OCI-LY7 (cell line): ENCODE measurements at regions not wholly inside any gene's neighbourhood (a gene's known extent, or its start where the extent isn't known, plus 50 kb on each side); places are given as distances from the start of the nearest gene placed in this dataset.

Experiments
- BruUV-seq: library from RNA; stranded (reverse); fragments of 400-500 nt; replicated peaks from 2 replicates; lab custom pipeline; 2021; lab: Mats Ljungman, UMichigan
- CTCF ChIA-PET: fragments of 300-600 bp; sonication (Branson Sonifier 250); formaldehyde crosslinking; loops from one replicate; lab custom pipeline; 2022; ENCODE audit warnings: antibody characterized with exemption; ENCODE audit not compliant: unreplicated experiment; lab: Charles Lee
- POLR2A ChIA-PET: fragments of 300-600 bp; sonication (Branson Sonifier 250); formaldehyde crosslinking; loops from one replicate; lab custom pipeline; 2022; ENCODE audit warnings: antibody characterized with exemption; lab: Charles Lee
- DNase-seq: peaks from one replicate; pipeline ENCODE4 v3.0.0-alpha.2; 2015; ENCODE audit warnings: low spot score
- H2AFZ ChIP-seq: fragments of 200-600 bp; sonication (generic), shearing (Covaris generic); 2 replicates; pipeline ENCODE4 v1.6.1; 2014; ENCODE audit warnings: mild to moderate bottlenecking, antibody characterized with exemption, low read length, moderate library complexity
- H3K27ac ChIP-seq: fragments of 200-600 bp; sonication (generic); 2 replicates; pipeline ENCODE4 v1.5.1; 2014; ENCODE audit warnings: mixed run types, low read depth, mild to moderate bottlenecking, moderate library complexity, low read length, inconsistent platforms; ENCODE audit not compliant: poor library complexity, severe bottlenecking
- H3K36me3 ChIP-seq: fragments of 200-600 bp; sonication (generic); 2 replicates; pipeline ENCODE4 v1.6.1; 2014; ENCODE audit warnings: mild to moderate bottlenecking, antibody characterized with exemption, low read length, moderate library complexity, mixed read lengths; ENCODE audit not compliant: insufficient read depth
- H3K4me1 ChIP-seq: fragments of 200-600 bp; sonication (generic); 2 replicates; pipeline ENCODE4 v1.5.1; 2014; ENCODE audit warnings: mild to moderate bottlenecking, low read length; ENCODE audit not compliant: insufficient read depth, poor library complexity, severe bottlenecking
- H3K4me2 ChIP-seq: fragments of 200-600 bp; sonication (generic); 2 replicates; pipeline ENCODE4 v1.6.1; 2014; ENCODE audit warnings: mild to moderate bottlenecking, low read length
- H3K4me3 ChIP-seq: fragments of 200-600 bp; sonication (generic); 2 replicates; pipeline ENCODE4 v1.5.1; 2014; ENCODE audit warnings: mild to moderate bottlenecking, low read depth, low read length; ENCODE audit not compliant: poor library complexity, severe bottlenecking
- H3K79me2 ChIP-seq: fragments of 200-600 bp; sonication (generic); 2 replicates; pipeline ENCODE4 v1.6.1; 2016; ENCODE audit warnings: low read depth, mild to moderate bottlenecking, low read length, moderate library complexity, mixed read lengths; ENCODE audit not compliant: insufficient read depth
- H3K9me2 ChIP-seq: fragments of 200-600 bp; sonication (generic); 2 replicates; pipeline ENCODE4 v1.6.1; 2016; ENCODE audit warnings: mild to moderate bottlenecking, low read length, mixed read lengths; ENCODE audit not compliant: insufficient read depth
- H3K9me3 ChIP-seq: fragments of 200-600 bp; sonication (generic); 2 replicates; pipeline ENCODE4 v1.6.1; 2014; ENCODE audit warnings: mild to moderate bottlenecking, mixed run types, low read length, mixed read lengths
- H4K20me1 ChIP-seq: fragments of 200-600 bp; sonication (generic); 2 replicates; pipeline ENCODE4 v1.6.1; 2014; ENCODE audit warnings: mild to moderate bottlenecking, antibody characterized with exemption, low read length, moderate library complexity, mixed read lengths; ENCODE audit not compliant: insufficient read depth
- CTCF ChIP-seq: fragments of 200-600 bp; sonication (generic); conservative IDR thresholded peaks from 2 replicates; pipeline ENCODE4 v1.5.1; 2014; ENCODE audit warnings: mild to moderate bottlenecking, antibody characterized with exemption, low read length, moderate library complexity, mixed read lengths
- EZH2phosphoT487 ChIP-seq: fragments of 200-600 bp; sonication (generic); IDR thresholded peaks from 2 replicates; pipeline ENCODE4 v1.6.1; 2018; ENCODE audit warnings: low read depth, borderline replicate concordance, mild to moderate bottlenecking, mixed run types, antibody characterized with exemption, low read length, moderate library complexity, mixed read lengths
- intact Hi-C: fragments of 100-400 bp; cut with micrococcal nuclease; formaldehyde crosslinking; loops from one replicate; pipeline ENCODE4 v1.10.0; 2022; ENCODE audit not compliant: unreplicated experiment

- Histone ChIP-seq H4K20me1 (no peaks in the 10 kb centered on the region), H3K4me1 (no peaks in the 10 kb centered on the region), H3K4me3 (no peak overlapping the region), H3K36me3 (no peaks in the 10 kb centered on the region), H3K9me2 (no peaks in the 10 kb centered on the region), H3K27ac (no peak overlapping the region), H3K4me2 (no peak overlapping the region), H3K79me2 (no peaks in the 10 kb centered on the region), H2AFZ (no peak overlapping the region), H3K9me3 (no peaks in the 10 kb centered on the region)
- POLR2A ChIA-PET: interaction anchor here (0.9 kb wide), 1 partner anchor 113 kb away, joined by 3 read pairs; no protein-coding TSS in a partner anchor
- no TSS peak for BruUV-seq
- TF ChIP-seq EZH2phosphoT487 (no peak), CTCF (no peak)
- CTCF ChIA-PET: no interaction called here
- DNase-seq: no peak
- intact Hi-C loops: no loop called here
Measured at GRCh38 chr13:26861941-26862340, 101.4 kb upstream of the GPR12 start.

- Histone ChIP-seq H3K9me3 (no peaks in the 10 kb centered on the region), H3K9me2 (no peaks in the 10 kb centered on the region), H2AFZ (no peak overlapping the region), H3K4me3 (no peak overlapping the region), H3K27ac (no peak overlapping the region), H3K4me2 (no peak overlapping the region), H3K36me3 (no peaks in the 10 kb centered on the region), H3K79me2 (no peaks in the 10 kb centered on the region), H3K4me1 (no peaks in the 10 kb centered on the region), H4K20me1 (no peaks in the 10 kb centered on the region)
- TF ChIP-seq EZH2phosphoT487: no peak
- no peak for TF ChIP-seq CTCF
- ChIA-PET CTCF (no interaction called here), POLR2A (no interaction called here)
- no peak for DNase-seq
- intact Hi-C loops: no loop called here
- BruUV-seq: no TSS peak
Measured at GRCh38 chr13:26855921-26856320, 95.3 kb upstream of the GPR12 start.

GRCh38 chr13:26855071-26855470 is 94.5 kb upstream of the GPR12 start:
- intact Hi-C loops: no loop called here
- Histone ChIP-seq H3K9me3 (no peaks in the 10 kb centered on the region), H3K79me2 (no peaks in the 10 kb centered on the region), H4K20me1 (no peaks in the 10 kb centered on the region), H3K4me2 (no peak overlapping the region), H3K4me1 (no peaks in the 10 kb centered on the region), H3K27ac (no peak overlapping the region), H3K4me3 (no peak overlapping the region), H3K36me3 (no peaks in the 10 kb centered on the region), H2AFZ (no peak overlapping the region), H3K9me2 (no peaks in the 10 kb centered on the region)
- TF ChIP-seq EZH2phosphoT487 (no peak), CTCF (no peak)
- POLR2A ChIA-PET: no interaction called here
- CTCF ChIA-PET: no interaction called here
- BruUV-seq: no TSS peak
- DNase-seq: no peak
